GM23338 (cell line): ENCODE measurements at regions not wholly inside any gene's neighbourhood (a gene's known extent, or its start where the extent isn't known, plus 50 kb on each side); places are given as distances from the start of the nearest gene placed in this dataset.

Experiments used
- ATAC-seq: fragments of 200-7000 bp; cut with Tn5 transposase; 3 replicates; pipeline ENCODE4 v1.9.1; 2020
- DNase-seq: peaks from one replicate; pipeline ENCODE4 v3.0.0-alpha.2; 2015; ENCODE audit warnings: low spot score
- H2AFZ ChIP-seq: fragments of 200-600 bp; sonication (generic); 2 replicates; pipeline ENCODE4 v1.8.0; 2016; ENCODE audit warnings: antibody characterized with exemption, mild to moderate bottlenecking, moderate library complexity
- H3F3A ChIP-seq: fragments of 200-600 bp; sonication (generic); replicated peaks from 2 replicates; pipeline ENCODE4 v1.8.0; 2017; ENCODE audit warnings: antibody characterized with exemption, mixed run types, low read depth
- H3K27ac ChIP-seq: fragments of 200-600 bp; sonication (generic); 2 replicates; pipeline ENCODE4 v1.6.1; 2016; ENCODE audit warnings: low read depth
- H3K27me3 ChIP-seq: fragments of 200-600 bp; sonication (generic); 2 replicates; pipeline ENCODE4 v1.8.0; 2016; ENCODE audit warnings: mild to moderate bottlenecking, mixed run types, moderate library complexity; ENCODE audit not compliant: insufficient read depth
- H3K36me3 ChIP-seq: fragments of 200-600 bp; sonication (generic); 2 replicates; pipeline ENCODE4 v1.8.0; 2016; ENCODE audit warnings: mild to moderate bottlenecking; ENCODE audit not compliant: insufficient read depth
- H3K4me1 ChIP-seq: fragments of 200-600 bp; sonication (generic); 2 replicates; pipeline ENCODE4 v1.8.0; 2016; ENCODE audit warnings: mild to moderate bottlenecking, moderate library complexity; ENCODE audit not compliant: insufficient read depth
- H3K4me2 ChIP-seq: fragments of 200-600 bp; sonication (generic); 2 replicates; pipeline ENCODE4 v1.7.1; 2017; ENCODE audit warnings: mixed run types
- H3K4me3 ChIP-seq: fragments of 200-600 bp; sonication (generic); 2 replicates; pipeline ENCODE4 v1.6.1; 2016; ENCODE audit warnings: mixed run types
- H3K79me2 ChIP-seq: fragments of 200-600 bp; sonication (generic); replicated peaks from 2 replicates; pipeline ENCODE4 v1.8.0; 2017; ENCODE audit warnings: mild to moderate bottlenecking; ENCODE audit not compliant: insufficient read depth
- H3K9me2 ChIP-seq: fragments of 200-600 bp; sonication (generic); 2 replicates; pipeline ENCODE4 v1.8.0; 2017; ENCODE audit not compliant: insufficient read depth
- H4K20me1 ChIP-seq: fragments of 200-600 bp; sonication (generic); replicated peaks from 2 replicates; pipeline ENCODE4 v1.8.0; 2017; ENCODE audit warnings: mild to moderate bottlenecking; ENCODE audit not compliant: insufficient read depth
- H3K27ac Mint-ChIP-seq: 2 replicates; pipeline ENCODE4 v1.8.0; 2020; ENCODE audit warnings: inconsistent platforms, mild to moderate bottlenecking, moderate library complexity, mixed read lengths
- H3K27me3 Mint-ChIP-seq: 3 replicates; pipeline ENCODE4 v1.8.0; 2022; ENCODE audit warnings: low read depth, mild to moderate bottlenecking, moderate library complexity, mixed read lengths, inconsistent platforms; ENCODE audit not compliant: insufficient read depth, poor library complexity
- H3K36me3 Mint-ChIP-seq: 3 replicates; pipeline ENCODE4 v1.8.0; 2021; ENCODE audit warnings: low read depth, mild to moderate bottlenecking, inconsistent platforms, moderate library complexity, mixed read lengths
- H3K4me1 Mint-ChIP-seq: 3 replicates; pipeline ENCODE4 v1.8.0; 2020; ENCODE audit warnings: mild to moderate bottlenecking, inconsistent platforms, mixed read lengths
- H3K4me3 Mint-ChIP-seq: 3 replicates; pipeline ENCODE4 v1.8.0; 2021; ENCODE audit warnings: moderate library complexity, mild to moderate bottlenecking, inconsistent platforms, mixed read lengths
- H3K9me3 Mint-ChIP-seq: 3 replicates; pipeline ENCODE4 v1.8.0; 2020; ENCODE audit warnings: moderate library complexity, mild to moderate bottlenecking, inconsistent platforms, mixed read lengths
- CREB1 ChIP-seq: fragments of 250-450 bp; sonication (Bioruptor Pico); IDR thresholded peaks from 2 replicates; pipeline ENCODE4 v1.5.0; 2020; ENCODE audit warnings: low read depth, mild to moderate bottlenecking, moderate library complexity
- ETS1 ChIP-seq: IDR thresholded peaks from 2 replicates; pipeline ENCODE4 v1.6.1; 2016; ENCODE audit warnings: antibody characterized with exemption
- EZH2 ChIP-seq: fragments of 200-600 bp; sonication (generic); IDR thresholded peaks from one replicate; pipeline ENCODE4 v1.8.0; 2017; ENCODE audit warnings: antibody characterized with exemption, mild to moderate bottlenecking, low read depth; ENCODE audit not compliant: unreplicated experiment
- JUNB ChIP-seq: IDR thresholded peaks from one replicate; pipeline ENCODE4 v1.6.1; 2016; ENCODE audit warnings: antibody characterized with exemption; ENCODE audit not compliant: unreplicated experiment
- NANOG ChIP-seq: IDR thresholded peaks from 2 replicates; pipeline ENCODE4 v1.6.1; 2016; ENCODE audit warnings: antibody characterized with exemption, borderline replicate concordance
- REST ChIP-seq: IDR thresholded peaks from one replicate; pipeline ENCODE4 v1.6.1; 2018; ENCODE audit warnings: antibody characterized with exemption; ENCODE audit not compliant: unreplicated experiment
- STAT1 ChIP-seq: IDR thresholded peaks from one replicate; pipeline ENCODE4 v1.6.1; 2016; ENCODE audit warnings: antibody characterized with exemption; ENCODE audit not compliant: unreplicated experiment
- TF ChIP-seq, protein P1 (sequence below), 2 experiments: fragments of 200-600 bp in 1 of 2; sonication (generic) in 1 of 2; conservative IDR thresholded peaks; 2 replicates each; pipeline versions ENCODE4 v1.5.1 to v1.6.1; 2016 to 2017; ENCODE audit warnings: antibody characterized with exemption in 2 of 2, low read depth in 2 of 2, mild to moderate bottlenecking in 2 of 2, moderate library complexity in 1 of 2

DNA sequence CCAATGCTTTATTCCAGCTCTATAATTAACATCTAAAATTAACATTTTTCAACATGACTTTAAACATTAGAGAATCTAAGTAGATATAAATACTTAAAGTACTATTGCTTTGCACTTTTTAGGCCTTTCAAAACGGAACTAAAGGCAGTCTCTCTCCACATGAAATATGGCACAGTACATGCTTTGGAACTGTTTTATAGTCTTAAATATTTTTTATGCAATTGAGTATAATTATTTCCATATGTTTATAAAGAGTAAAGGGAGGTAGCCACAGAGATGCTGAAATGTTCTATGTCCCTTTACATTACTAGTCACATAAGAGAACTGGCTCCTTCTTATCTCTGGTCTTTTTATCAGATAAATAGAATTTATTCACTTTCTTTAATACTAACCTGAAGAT is 674.0 kb downstream of the PLCL1 start (continued):
- TF ChIP-seq, protein P1, sequence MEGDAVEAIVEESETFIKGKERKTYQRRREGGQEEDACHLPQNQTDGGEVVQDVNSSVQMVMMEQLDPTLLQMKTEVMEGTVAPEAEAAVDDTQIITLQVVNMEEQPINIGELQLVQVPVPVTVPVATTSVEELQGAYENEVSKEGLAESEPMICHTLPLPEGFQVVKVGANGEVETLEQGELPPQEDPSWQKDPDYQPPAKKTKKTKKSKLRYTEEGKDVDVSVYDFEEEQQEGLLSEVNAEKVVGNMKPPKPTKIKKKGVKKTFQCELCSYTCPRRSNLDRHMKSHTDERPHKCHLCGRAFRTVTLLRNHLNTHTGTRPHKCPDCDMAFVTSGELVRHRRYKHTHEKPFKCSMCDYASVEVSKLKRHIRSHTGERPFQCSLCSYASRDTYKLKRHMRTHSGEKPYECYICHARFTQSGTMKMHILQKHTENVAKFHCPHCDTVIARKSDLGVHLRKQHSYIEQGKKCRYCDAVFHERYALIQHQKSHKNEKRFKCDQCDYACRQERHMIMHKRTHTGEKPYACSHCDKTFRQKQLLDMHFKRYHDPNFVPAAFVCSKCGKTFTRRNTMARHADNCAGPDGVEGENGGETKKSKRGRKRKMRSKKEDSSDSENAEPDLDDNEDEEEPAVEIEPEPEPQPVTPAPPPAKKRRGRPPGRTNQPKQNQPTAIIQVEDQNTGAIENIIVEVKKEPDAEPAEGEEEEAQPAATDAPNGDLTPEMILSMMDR (conservative IDR thresholded peaks at IDR 0.05; ENCODE audit: low read depth in 2 of 2): no peak
- TF ChIP-seq ETS1: no peak

DNA sequence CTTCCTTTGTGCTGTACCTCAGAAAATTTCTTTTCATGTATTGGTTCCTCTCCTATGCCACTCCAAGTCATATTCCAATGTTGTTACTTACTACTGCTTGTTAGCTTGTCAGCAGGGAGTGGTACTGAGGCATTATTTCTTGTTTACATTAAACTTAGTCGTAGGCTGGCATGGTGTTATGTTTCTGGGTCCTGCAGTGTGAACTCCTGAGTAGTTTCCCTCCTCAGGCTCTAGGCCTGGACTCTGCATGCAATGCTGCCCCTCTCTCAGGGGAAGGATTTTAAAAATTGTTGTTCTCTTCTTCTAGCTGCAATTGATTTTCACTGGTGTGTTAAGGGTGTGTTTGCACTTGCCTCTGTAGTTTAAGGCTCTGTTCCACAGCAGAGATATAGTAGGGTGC is 671.6 kb downstream of the PLCL1 start:
- Histone ChIP-seq H3F3A (no peaks in the 10 kb centered on the region), H3K4me2 (no peak overlapping the region), H2AFZ (no peak overlapping the region; the same call in 1 of the 2 replicates), H4K20me1 (no peaks in the 10 kb centered on the region), H3K36me3 (no peaks in the 10 kb centered on the region), H3K27ac (no peak overlapping the region), H3K4me1 (peaks cover 3% of the 10 kb centered on the region; the same call in 1 of the 2 replicates), H3K4me3 (no peak overlapping the region), H3K9me2 (no peaks in the 10 kb centered on the region), H3K79me2 (no peaks in the 10 kb centered on the region), H3K27me3 (no peaks in the 10 kb centered on the region)
- Mint-ChIP-seq H3K36me3 (no peaks in the 10 kb centered on the region), H3K4me1 (peaks cover 7% of the 10 kb centered on the region; the same call in 2 of the 3 replicates), H3K27me3 (no peaks in the 10 kb centered on the region), H3K27ac (peak overlapping the region; percentile 21; the same call in 1 of the 2 replicates), H3K9me3 (no peaks in the 10 kb centered on the region), H3K4me3 (no peak overlapping the region)
- peak; percentile 70 for ATAC-seq
- no peak for DNase-seq
- no peak for TF ChIP-seq EZH2
- TF ChIP-seq, protein P1 (conservative IDR thresholded peaks at IDR 0.05; ENCODE audit: low read depth in 2 of 2): no peak
- no peak for TF ChIP-seq REST
- no peak for TF ChIP-seq CREB1 (CRISPR knock-in tag)
- no peak for TF ChIP-seq ETS1
- no peak for TF ChIP-seq STAT1
- no peak for TF ChIP-seq NANOG
- no peak for TF ChIP-seq JUNB
